Hematopoietic multipotent progenitor cell treated with erythropoietin and hydrocortisone succinate and interleukin-3 and kit ligand, for 15 days (in vitro differentiated cells): ENCODE measurements at regions not wholly inside any gene's neighbourhood (a gene's known extent, or its start where the extent isn't known, plus 50 kb on each side); places are given as distances from the start of the nearest gene placed in this dataset.

Experiments
- DNase-seq: peaks from one replicate; pipeline ENCODE4 v3.0.0-alpha.2; 2015; ENCODE audit warnings: low spot score

GRCh38 chr19:27691991-27692390, 1521.0 kb downstream of the UQCRFS1 start:
- no peak for DNase-seq

- no peak for DNase-seq
These were observed 1523.2 kb downstream of the UQCRFS1 start for GRCh38 chr19:27689734-27690241.

GRCh38 chr19:27684293-27684692, 1528.7 kb downstream of the UQCRFS1 start:
- no peak for DNase-seq

- DNase-seq: no peak
These were observed 1531.0 kb downstream of the UQCRFS1 start for GRCh38 chr19:27681972-27682371.

GRCh38 chr19:27679905-27680304, 1533.0 kb downstream of the UQCRFS1 start:
- no peak for DNase-seq

- DNase-seq: no peak
These were observed 1533.6 kb downstream of the UQCRFS1 start for GRCh38 chr19:27679399-27679798.

- DNase-seq: no peak
These were observed 1536.1 kb downstream of the UQCRFS1 start for GRCh38 chr19:27676877-27677276.

- no peak for DNase-seq
These were observed 1536.6 kb downstream of the UQCRFS1 start for GRCh38 chr19:27676334-27676733.

- DNase-seq: no peak
These were observed 1537.2 kb downstream of the UQCRFS1 start for GRCh38 chr19:27675771-27676170.

- DNase-seq: no peak
These were observed 1538.2 kb downstream of the UQCRFS1 start for GRCh38 chr19:27674701-27675100.

GRCh38 chr19:27673986-27674385, 1539.0 kb downstream of the UQCRFS1 start:
- DNase-seq: no peak

- no peak for DNase-seq
These were observed 1540.5 kb downstream of the UQCRFS1 start for GRCh38 chr19:27672309-27673047.

- no peak for DNase-seq
These were observed 1541.1 kb downstream of the UQCRFS1 start for GRCh38 chr19:27671876-27672275.

- DNase-seq: no peak
These were observed 1552.5 kb downstream of the UQCRFS1 start for GRCh38 chr19:27660428-27660827.

GRCh38 chr19:27657271-27658051, 1555.5 kb downstream of the UQCRFS1 start:
- no peak for DNase-seq

- no peak for DNase-seq
These were observed 1558.5 kb downstream of the UQCRFS1 start for GRCh38 chr19:27654266-27654990.

- DNase-seq: no peak
These were observed 1560.2 kb downstream of the UQCRFS1 start for GRCh38 chr19:27652796-27653195.

- no peak for DNase-seq
These were observed 1560.7 kb downstream of the UQCRFS1 start for GRCh38 chr19:27652281-27652680.

GRCh38 chr19:27647423-27647822, 1565.5 kb downstream of the UQCRFS1 start:
- DNase-seq: no peak

- DNase-seq: no peak
These were observed 1577.5 kb downstream of the UQCRFS1 start for GRCh38 chr19:27635401-27635800.

GRCh38 chr19:27618006-27618405, 1594.9 kb downstream of the UQCRFS1 start:
- DNase-seq: no peak

- no peak for DNase-seq
These were observed 1632.0 kb downstream of the UQCRFS1 start for GRCh38 chr19:27580906-27581305.
